ENCODE measurements at regions not wholly inside any gene's neighbourhood (a gene's known extent, or its start where the extent isn't known, plus 50 kb on each side); places are given as distances from the start of the nearest gene placed in this dataset.
"Not testable (repeated sequence)": the region's sequence is repeated elsewhere in the genome, so short reads cannot be mapped to it uniquely, and the experiment has no call there.

DNA sequence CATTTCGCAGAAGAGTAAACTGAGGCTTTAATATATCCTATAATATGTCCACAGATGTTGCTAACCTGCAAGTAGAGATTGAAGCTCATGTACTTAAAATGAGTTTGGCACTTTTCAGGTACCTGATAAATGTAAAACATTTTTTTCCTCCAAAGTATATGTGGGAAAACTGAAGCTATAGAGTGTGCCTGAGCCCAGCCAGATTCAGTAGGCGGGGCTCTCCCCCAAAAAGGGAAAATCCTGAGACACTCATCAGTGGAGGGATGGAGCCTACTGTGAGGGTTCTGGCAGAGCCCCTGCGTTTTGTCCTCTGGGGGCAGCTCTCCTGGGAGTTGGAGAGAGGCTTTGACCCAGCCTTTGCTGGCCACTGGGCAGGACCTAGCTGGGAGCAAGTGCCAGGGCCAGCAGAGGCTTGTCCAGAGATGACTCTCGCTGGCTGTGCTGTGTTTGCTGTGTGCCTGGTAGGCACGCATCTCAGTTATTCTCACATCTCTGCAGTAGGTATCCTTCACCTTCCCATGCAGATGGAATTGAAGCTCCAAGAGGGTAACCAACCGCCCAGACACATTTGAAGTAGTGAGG, 81.1 kb upstream of the SPRY4 start:
- DNase-seq (ENCODE audit: low spot score) = no peak

DNA sequence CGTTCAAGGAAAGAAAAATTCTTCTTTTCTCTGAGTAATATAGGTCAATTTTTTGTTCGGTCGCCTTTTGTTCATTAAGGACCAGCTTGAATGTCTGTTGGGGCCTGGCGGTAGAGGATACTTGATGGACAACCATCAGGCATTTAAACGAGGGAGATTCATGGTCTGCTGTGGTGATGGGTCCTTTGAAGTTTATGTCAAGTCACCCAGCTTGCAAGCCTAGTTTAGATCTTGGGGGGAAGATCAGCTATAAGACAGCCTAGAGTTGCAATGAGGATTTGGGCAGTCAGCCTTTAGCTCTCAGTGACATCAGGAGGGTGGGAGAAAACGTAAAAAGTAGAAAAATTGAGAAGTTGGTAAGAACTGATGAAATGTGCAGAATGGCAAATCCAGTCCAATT, 80.2 kb upstream of the SPRY4 start:
- DNase-seq (ENCODE audit: low spot score) = no peak

DNA sequence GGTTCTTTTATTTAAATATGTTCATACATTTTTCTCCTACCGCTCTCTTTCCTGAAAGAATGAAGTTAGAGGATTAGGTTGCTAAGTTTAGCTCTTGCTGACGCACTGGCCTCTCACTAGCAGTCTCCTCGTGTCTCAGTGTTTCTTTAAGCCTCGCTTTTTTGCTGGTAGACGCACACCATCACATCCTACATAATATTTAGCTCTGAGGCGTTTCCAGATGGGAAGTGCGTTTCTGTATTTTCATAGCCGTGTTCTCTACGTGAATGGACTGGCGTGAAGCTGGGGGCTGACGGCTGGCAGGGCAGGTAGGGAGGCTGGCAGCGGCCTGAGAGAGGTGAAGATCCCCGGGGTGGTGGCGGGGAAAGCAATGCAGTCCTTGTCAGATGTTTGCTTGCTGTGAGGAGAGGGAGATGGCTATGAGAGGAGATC, 79.2 kb upstream of the SPRY4 start:
- no peak for DNase-seq (ENCODE audit: low spot score)

DNA sequence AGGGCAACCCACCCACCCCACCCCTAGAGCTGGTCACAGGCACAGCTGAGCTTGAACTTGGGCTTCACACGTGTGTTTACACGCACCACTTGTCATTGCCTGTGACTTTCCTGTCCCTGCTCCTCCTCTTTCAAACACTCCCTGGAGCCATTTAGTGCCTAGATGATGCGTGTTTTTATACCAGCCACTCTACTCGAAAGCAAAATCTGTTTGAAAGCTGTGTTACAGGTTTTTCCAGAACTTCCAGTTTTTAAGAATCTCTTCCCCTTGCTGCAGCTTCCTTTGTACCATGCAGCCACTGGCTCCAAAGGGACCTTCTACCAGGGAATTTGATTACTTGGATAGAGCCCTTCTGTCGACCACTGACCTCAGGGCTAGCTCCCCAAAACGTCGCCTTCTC, 78.8 kb upstream of the SPRY4 start:
- no peak for DNase-seq (ENCODE audit: low spot score)

DNA sequence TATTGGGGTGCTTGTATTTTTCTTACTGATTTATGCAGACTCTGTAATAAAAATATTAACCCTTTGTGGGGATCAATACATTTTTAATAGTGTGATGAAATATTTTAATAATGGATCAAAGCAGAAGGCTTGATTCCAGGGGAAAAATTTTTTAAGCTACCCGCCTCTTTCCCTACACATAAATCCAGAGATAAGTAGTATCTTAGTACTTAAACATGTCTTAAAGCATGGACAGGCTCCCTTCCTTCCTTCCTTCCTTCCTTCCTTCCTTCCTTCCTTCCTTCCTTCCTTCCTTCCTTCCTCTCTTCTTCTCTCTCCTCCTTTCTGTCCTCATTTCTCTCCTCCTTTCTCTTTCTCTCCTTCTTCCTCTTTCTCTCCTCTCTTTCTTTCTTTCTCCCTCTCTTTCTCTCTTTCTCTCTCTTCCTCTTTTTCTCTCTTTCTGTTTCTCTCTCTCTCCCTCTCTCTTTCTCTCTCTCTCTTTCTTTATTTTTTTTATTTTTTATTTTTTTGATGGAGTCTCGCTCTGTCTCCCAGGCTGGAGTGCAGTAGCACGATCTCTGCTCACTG, 78.0 kb upstream of the SPRY4 start:
- DNase-seq (ENCODE audit: low spot score) = no peak

DNA sequence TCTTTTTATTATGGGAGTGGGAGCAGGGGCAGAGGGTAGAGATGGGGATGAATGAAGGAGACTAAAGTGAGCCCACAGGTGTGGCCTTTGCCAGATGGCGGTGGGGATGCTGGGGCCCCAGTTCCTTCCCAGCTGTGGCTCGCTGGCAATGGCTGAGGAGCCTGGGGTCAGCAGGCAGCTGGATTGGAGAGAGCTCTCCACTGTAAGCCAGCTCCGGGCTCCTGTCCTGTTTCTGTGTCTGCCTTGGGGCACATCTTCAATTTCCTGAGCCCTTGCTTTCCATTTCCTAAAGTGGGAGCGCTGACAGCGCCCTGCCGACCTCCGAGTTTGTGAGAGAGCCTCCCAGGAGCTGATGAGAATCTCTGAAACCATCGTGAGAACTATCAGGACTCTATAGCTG, 75.6 kb upstream of the SPRY4 start:
- no peak for DNase-seq (ENCODE audit: low spot score)

DNA sequence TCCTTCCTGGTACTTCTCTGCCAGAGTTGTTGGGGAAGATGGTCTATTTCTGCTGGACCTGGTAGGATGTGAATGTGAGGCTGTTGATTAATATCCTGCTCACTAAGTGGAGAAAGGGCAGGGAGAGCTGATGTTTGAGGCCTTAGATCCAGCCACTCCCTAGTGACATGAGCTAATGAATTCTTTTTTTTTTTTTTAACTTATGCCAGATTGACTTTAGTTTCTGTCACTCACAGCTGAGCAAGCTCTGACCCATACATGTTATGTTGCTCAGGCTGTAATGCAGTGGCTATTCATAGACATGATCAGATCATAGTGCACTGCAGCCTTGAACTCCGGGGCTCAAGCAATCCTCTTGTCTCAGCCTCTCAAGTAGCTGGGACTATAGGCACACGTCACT, 75.1 kb upstream of the SPRY4 start:
- no peak for DNase-seq (ENCODE audit: low spot score)

DNA sequence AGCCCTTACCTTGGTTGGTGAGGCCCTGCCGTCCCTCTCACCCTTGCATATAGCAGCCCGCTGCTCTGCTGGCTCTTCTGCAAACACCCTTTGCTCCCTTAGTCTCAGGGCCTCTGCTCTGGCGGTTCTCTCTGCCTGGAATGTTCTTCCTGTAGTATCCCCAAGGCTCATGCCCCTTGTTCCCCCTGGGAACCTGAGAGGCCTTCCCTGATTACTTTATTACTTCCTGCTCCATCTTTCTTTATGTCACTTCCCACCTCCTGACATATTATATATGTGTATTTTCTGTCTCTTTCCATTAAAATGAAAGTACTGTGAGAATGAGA, 73.9 kb upstream of the SPRY4 start:
- DNase-seq (ENCODE audit: low spot score) = no peak

DNA sequence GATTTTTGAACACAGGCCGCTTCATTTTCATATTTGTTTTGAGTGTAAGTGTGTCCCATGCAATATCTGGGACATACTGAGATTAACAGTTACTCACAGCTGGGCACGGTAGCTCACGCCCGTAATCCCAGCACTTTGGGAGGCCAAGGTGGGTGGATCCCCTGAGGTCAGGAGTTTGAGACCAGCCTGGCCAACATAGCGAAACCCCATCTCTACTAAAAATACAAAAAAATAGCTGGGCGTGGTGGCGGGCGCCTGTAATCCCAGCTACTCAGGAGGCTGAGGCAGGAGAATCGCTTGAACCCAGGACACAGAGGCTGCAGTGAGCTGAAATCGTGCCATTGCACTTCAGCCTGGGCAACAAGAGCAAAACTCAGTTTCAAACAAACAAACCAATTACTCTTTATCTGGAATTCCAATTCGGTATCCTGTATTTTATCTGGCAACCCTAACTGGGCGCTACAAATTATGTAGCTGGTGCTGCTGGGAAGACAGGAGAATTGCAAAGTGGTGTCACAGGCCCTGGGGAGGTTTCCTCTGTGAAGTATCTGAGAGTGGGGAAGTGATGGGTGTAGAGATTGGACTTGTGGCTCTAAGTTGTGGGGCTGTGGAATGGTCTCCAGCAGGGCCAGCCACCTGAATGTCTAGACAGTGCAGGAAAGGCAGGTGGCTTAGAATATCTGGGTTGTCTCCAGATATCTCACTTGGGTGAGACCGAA, 73.3 kb upstream of the SPRY4 start:
- DNase-seq (ENCODE audit: low spot score) = not testable (repeated sequence)

DNA sequence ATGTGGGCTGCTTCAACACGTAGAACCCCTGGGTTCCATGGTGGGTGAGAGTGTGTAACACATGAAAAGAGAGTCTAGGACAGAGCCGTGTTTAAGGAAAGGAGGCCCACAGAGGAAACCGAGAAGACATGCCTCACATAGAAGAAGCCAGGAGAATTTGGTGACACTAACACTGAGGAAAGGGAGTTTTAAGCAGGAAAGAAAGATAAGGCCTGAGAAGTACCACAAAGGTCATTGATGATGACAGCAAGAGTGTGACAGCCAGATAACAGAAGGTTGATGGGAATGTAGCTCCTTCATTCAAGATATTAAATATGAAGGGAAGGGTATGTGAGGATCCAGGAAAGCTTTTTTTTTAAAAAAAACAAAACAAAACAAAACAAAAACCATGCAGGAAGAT, 72.4 kb upstream of the SPRY4 start:
- no peak for DNase-seq (ENCODE audit: low spot score)

DNA sequence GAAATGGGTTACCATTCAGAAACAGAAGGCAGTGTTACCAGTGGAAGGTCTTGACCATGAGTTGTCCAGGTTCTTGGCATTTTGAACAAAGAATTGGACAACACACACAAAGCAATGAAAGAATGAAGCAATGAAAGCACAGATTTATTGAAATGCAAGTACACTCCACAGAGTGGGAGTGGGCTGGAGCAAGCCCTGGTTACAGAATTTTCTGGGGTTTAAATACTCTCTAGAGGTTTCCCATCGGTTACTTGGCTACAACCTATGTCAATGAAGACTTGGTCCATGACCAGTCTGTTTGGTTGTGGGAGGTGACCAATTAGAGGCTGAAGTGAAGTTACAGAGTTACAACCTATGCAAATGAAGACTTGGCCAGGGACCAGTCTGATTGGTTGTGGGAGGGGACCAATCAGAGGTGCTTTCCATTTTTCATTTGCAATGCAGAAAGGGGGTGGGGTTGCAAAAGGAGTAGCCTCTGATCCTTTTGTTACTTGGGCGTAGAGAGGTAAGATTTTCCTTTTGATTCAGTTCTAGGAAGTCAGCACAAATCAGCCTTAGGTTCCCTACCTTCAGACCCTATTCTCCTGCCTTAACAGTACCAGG, 71.7 kb upstream of the SPRY4 start:
- no peak for DNase-seq (ENCODE audit: low spot score)

DNA sequence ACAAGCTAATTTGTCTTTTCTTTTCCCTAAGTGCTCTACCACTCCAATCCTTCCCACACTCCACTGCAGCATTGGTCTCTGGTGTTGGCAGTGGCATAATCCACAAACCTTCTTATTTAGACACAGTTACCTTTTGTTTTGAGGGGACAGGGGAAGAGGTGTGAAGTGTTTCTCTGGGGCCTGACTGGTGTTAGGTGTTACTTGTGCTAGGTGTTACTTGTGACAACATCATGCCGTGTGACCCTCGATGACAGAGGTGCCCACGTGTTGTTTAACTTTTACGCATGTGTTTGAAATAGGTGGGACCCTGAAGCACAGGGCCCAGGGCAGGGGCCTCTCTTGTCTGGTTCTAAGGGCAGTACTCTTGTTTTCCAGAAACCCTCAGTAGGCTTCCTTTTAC, 70.5 kb upstream of the SPRY4 start:
- DNase-seq (ENCODE audit: low spot score) = no peak

DNA sequence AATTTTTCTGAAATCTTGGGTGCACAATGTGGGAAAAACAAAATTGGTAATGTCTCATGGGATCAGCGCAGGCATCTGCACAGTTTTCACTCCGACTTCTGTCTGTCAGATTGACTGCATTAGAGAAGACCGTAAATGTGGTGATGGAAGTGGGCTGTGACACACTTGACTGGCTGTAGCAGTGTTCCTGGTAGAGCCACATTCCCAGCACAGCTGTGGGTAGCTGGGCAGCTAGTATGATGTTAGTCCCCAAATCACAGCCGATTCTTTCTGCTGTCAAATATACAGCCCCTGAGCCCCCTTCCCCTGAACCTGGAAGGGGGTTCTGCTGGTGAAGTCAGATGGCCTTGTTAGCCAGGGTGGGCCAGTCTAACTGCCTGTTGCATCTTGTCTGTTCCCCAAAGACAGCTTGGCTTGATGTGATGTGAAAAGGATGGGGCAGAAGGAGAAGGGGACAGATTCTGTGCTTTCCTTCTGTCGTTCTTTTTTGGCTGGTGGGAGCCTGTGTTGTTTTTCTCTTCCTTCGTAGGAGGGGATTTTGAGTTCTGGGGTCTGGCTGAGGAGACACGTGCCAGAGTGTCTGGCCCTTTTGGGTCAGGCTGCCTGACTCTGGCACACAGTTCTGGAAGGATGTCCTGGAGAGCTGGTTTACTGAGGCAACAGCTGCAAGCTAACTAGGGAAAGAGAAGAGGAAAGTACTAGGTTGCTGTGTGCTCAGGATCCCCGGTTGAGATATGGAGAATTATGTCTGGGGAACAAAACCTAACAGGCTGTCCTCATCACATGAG, 66.4 kb upstream of the SPRY4 start:
- DNase-seq (ENCODE audit: low spot score) = no peak

DNA sequence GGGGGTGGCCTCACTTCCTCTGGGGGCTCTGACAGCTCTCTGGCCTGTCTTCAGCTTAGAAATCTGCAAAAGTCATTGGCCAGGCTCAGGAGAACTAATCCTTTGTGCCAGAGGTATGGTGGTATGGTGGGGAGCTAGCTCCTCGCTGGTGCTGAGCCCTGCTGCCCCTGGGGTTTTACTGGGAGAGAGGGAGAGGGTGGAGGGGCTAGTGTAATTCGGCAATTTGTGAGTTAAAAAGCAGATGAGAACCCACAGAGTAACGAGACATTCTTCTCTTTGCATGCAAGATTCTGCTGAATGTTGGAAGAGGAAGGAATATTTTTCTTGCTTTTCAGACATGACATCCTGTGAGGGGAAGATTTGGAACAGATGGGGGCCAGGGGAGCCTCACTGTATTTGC, 65.5 kb upstream of the SPRY4 start:
- no peak for DNase-seq (ENCODE audit: low spot score)

DNA sequence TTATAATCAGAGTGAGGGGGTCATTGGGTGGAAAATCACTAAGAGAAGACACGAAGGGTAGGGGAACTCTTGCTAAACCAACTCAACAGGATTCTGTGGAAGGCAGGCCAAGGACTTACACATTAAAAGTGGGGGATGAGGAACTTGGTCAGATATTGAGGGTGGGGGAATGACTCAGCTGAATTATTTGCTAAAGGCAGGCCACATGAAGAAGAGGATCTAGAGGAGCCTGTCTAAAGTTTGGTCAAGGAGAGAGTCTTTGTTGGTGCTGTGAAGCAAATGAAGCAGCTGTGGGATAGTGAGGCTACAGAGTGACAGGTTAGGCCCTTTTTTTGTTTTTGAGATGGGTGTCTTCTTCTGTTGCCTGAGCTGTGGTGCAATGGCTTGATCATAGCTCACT, 63.9 kb upstream of the SPRY4 start:
- no peak for DNase-seq (ENCODE audit: low spot score)

DNA sequence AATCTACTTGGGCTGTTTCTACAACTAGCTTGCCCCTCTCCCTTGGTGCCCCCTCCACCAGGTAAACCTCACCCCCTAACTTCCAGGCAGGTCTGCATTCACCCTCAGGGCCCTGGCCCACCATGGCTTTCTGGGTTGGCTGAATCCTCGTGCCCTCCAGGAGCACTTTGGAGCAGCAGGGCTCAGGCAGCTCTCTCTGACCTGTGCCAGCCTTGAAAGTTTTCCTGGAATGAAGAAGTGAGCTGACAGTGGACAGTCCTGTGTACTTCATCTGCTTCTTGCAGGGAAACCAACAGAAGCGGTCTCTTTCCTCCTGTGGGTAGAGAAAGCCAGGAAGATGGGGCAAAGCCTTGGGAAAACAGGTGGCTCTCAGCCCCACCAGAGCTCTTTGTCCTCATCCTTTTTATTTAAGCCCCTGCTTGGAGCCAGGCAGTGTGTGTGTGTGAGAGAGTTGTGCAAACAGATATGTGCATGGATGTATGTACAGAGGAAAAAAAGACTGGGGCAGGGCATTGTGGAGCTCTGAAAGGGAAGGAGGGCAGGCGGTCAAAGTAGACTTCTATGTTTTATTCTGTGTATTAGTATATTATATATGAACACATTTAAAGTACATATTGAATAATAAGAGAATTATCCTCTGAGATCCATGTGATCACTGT, 62.3 kb upstream of the SPRY4 start:
- no peak for DNase-seq (ENCODE audit: low spot score)

DNA sequence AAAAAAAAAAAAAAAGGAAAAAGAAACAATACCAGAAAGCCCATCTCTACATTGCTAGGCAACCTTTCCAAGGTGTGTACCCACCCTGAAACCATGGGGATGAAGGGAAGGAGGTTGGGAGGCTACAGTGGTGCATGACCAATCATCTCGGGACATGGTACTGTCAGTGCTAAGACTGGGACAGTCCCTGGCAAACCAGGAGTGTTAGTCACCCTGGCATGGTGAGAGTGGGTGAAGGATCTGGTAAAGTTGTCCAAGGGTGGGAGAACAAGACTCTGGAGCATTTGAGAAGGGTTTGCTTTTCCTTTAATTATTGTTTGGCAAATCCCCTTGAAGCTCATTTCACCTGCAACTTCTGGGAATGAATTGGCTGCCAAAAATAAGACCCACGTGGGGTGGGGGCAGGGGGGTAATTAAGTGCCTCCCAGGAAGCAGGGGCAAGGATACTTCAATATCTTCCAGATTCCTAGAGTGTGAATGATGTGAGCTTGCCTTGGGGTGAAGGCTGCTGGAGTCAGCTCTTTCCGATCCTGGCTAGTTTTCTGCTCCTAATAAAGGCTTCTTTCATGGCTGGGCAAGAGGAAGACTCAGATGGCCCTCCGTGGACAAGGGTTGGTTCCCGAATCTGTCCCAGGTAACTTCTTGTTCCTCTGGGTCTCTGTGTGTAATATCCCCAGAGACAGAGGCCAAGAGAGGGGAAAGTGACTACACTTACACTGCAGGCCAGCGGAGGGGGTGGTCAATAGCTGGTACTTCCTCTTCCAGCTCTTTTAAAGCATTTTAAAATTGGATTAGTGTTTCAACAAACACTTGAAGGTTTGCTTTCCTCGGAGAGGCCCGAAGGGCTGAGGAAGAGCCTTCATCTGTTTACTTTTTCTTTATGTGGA, 61.6 kb upstream of the SPRY4 start:
- DNase-seq (ENCODE audit: low spot score) = no peak

DNA sequence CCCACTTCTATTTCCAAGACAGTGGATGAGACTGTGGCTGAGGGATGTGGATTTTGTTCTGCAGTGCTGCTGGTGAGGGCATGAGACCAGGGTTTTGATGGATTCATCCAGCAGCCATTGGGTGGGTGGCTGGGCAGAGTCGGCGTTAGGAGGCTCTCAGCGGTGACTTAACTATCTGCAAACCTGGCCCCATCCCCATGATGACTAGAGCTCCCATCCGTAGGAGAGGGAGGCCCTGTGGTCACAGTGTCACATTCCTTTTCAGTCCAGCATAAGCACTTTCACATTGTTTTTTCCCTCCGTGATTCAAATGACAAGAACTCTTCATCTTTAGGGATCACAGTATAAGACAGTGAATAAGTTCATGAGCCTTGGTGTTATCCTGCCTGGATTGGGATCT, 60.4 kb upstream of the SPRY4 start:
- DNase-seq (ENCODE audit: low spot score) = no peak

DNA sequence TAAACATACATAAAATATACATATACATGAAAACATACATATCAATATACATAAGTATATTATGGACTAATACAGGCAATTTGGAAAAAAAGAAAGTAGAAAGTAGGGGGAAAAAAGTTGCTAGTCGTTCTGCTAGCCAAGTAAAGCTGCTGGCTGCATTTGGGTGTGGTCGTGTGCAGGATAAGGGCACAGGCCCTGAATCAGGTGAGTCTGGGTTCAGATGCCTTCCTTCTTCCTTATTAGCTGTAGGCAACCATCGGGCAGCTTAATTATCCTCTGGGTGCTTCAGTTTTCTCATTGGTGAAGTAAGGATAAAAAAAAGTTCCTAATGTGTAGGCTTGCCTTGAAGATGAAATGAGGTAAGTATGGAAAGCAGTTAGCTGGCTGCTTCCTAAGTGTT, 59.2 kb upstream of the SPRY4 start:
- no peak for DNase-seq (ENCODE audit: low spot score)

DNA sequence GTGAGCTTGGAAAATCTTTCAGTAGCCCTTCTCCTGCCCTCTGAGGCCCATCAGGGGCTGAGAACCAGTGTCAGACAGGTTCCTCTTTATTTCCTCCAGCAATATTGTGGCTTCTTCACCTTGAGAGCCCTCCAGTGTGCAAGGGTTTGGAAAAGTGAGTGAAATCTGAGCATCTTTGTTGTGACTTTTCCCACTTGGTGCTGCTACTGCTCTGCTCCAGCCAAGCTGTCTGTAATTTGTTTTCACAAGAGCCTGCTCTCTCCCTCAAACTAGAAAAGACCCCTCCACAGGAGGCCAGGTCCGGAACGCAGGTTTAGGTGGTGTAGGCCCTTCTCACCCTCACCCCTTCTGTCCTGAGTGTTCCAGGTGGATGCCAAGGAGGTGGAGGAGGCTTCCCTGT, 57.4 kb upstream of the SPRY4 start:
- no peak for DNase-seq (ENCODE audit: low spot score)
